Esophagus muscularis mucosa (tissue), 4 donors: ENCODE measurements at regions not wholly inside any gene's neighbourhood (a gene's known extent, or its start where the extent isn't known, plus 50 kb on each side); places are given as distances from the start of the nearest gene placed in this dataset.

Experiments
- EP300 ChIP-seq: sonication (generic); formaldehyde crosslinking; IDR thresholded peaks from one replicate; pipeline ENCODE4 v1.6.1; 2017; ENCODE audit warnings: antibody characterized with exemption
- POLR2A ChIP-seq: fragments of 450-650 bp; IDR thresholded peaks from one replicate; pipeline ENCODE4 v1.6.1; 2017; ENCODE audit warnings: antibody characterized with exemption, moderate library complexity, mild to moderate bottlenecking, low read depth
- TF ChIP-seq, protein P1 (sequence below), 3 experiments: fragments of 200-600 bp in 2 of 3; fragments of 450-650 bp in 1 of 3; sonication (generic) in 2 of 3; IDR thresholded peaks; one replicate each; pipeline ENCODE4 v1.5.1; 2017 to 2019; ENCODE audit warnings: antibody characterized with exemption in 3 of 3, mild to moderate bottlenecking in 2 of 3, moderate library complexity in 1 of 3

DNA sequence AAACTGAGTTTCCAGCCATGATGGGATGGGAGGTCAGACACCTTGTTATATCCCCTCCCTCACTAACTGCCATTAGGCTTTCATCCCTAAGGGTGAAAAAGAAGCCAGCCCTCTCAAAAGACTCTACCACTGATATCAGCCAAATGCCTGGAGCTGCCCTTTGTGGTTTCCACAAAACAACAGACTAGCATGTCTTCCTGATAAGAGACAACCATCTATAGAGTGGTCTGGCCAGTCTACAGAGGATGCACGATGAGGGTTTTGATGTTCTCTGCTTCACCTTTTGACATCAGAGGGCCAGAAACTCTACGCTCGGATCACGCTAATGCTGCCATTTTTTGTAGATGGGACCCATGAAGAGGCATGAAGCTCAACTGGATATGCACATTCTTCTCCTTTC, 61.7 kb upstream of the ARHGAP18 start:
- TF ChIP-seq, protein P1, sequence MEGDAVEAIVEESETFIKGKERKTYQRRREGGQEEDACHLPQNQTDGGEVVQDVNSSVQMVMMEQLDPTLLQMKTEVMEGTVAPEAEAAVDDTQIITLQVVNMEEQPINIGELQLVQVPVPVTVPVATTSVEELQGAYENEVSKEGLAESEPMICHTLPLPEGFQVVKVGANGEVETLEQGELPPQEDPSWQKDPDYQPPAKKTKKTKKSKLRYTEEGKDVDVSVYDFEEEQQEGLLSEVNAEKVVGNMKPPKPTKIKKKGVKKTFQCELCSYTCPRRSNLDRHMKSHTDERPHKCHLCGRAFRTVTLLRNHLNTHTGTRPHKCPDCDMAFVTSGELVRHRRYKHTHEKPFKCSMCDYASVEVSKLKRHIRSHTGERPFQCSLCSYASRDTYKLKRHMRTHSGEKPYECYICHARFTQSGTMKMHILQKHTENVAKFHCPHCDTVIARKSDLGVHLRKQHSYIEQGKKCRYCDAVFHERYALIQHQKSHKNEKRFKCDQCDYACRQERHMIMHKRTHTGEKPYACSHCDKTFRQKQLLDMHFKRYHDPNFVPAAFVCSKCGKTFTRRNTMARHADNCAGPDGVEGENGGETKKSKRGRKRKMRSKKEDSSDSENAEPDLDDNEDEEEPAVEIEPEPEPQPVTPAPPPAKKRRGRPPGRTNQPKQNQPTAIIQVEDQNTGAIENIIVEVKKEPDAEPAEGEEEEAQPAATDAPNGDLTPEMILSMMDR (IDR thresholded peaks at IDR 0.05): no peak
- TF ChIP-seq POLR2A (no peak), EP300 (no peak)
